ENCODE measurements at regions not wholly inside any gene's neighbourhood (a gene's known extent, or its start where the extent isn't known, plus 50 kb on each side); places are given as distances from the start of the nearest gene placed in this dataset.

DNA sequence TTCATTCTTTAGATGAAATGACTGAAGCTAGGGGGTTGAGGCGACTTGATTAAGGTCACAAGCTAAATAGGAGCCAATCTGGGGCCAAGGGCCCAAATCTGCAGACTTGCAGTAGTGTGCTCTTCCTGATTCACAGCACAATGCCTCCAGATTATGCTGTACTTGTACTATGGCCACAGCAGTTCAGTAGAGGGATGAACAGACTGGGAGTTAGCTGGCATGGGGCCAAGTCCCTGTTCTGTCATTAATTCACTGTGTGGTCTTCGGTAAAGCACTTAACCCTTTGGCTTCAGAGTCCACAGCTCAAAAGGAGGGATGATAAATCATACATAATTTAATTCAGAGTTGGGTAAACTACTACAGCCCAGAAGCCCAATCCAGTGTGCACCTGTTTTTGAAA lies 196.8 kb downstream of the XPNPEP1 start:
- TF ChIP-seq POLR2A (IDR thresholded peaks at IDR 0.05), result no peak
- TF ChIP-seq CTCF (IDR thresholded peaks at IDR 0.05), result no peak

Data from uterus (tissue), 2 donors.